SJSA1 (cell line): ENCODE measurements at regions not wholly inside any gene's neighbourhood (a gene's known extent, or its start where the extent isn't known, plus 50 kb on each side); places are given as distances from the start of the nearest gene placed in this dataset.

Experiments used
- DNase-seq, 2 experiments: peaks; one replicate each; pipeline ENCODE4 v3.0.0-alpha.2; 2015 to 2020; ENCODE audit warnings: low spot score in 2 of 2, low read depth in 1 of 2
- H3K27ac ChIP-seq: fragments of 250-450 bp; sonication (Bioruptor Pico); 2 replicates; pipeline ENCODE4 v1.5.1; 2020; ENCODE audit warnings: mild to moderate bottlenecking, moderate library complexity
- H3K27me3 ChIP-seq: fragments of 250-450 bp; sonication (Bioruptor Pico); replicated peaks from 2 replicates; pipeline ENCODE4 v1.5.1; 2020; ENCODE audit warnings: mild to moderate bottlenecking, moderate library complexity
- H3K36me3 ChIP-seq: fragments of 250-450 bp; sonication (Bioruptor Pico); 2 replicates; pipeline ENCODE4 v1.5.1; 2020; ENCODE audit warnings: mild to moderate bottlenecking
- H3K4me1 ChIP-seq: fragments of 250-450 bp; sonication (Bioruptor Pico); replicated peaks from 2 replicates; pipeline ENCODE4 v1.6.1; 2021; ENCODE audit warnings: mild to moderate bottlenecking
- H3K4me3 ChIP-seq: fragments of 250-450 bp; sonication (Bioruptor Pico); 2 replicates; pipeline ENCODE4 v1.5.1; 2020; ENCODE audit warnings: mild to moderate bottlenecking
- H3K9me3 ChIP-seq: fragments of 250-450 bp; sonication (Bioruptor Pico); replicated peaks from 2 replicates; pipeline ENCODE4 v1.5.1; 2020; ENCODE audit warnings: mild to moderate bottlenecking

DNA sequence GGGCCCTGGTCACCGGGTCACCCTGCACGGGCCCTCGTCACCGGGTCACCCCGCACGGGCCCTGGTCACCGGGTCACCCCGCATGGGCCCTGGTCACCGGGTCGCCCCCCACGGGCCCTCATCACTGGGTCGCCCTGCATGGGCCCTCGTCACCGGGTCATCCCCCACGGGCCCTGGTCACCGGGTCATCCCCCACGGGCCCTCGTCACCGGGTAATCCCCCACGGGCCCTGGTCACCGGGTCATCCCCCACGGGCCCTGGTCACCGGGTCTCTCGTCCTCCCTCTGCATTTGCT lies 77.6 kb downstream of the RIPK4 start:
- Histone ChIP-seq H3K4me1 (peaks cover 11% of the 10 kb centered on the region), H3K27me3 (peaks cover 7% of the 10 kb centered on the region), H3K9me3 (no peaks in the 10 kb centered on the region), H3K27ac (no peak overlapping the region), H3K36me3 (no peaks in the 10 kb centered on the region), H3K4me3 (no peak overlapping the region)
- no peak for DNase-seq

DNA sequence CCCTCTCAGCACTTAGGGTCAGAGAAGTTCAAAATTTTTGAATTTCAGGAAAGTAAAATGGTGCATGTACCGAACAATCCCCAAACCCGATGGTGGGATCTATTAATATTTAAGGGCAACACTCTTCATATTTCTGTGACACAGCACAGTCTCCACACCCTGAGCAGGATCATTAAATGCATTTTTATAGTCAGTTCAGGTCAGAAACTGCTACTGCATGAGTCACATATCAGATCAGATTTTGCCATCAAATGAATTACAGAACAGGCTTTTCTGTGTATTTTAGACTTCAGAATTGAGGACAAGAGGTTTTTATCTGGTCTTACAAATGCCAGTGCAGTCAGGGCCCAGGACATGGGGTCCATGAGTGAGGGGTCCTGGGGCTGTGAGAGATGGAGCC lies 79.2 kb downstream of the RIPK4 start:
- Histone ChIP-seq H3K9me3 (no peaks in the 10 kb centered on the region), H3K4me1 (peaks cover 16% of the 10 kb centered on the region), H3K4me3 (no peak overlapping the region), H3K27ac (no peak overlapping the region), H3K27me3 (peaks cover 7% of the 10 kb centered on the region), H3K36me3 (no peaks in the 10 kb centered on the region)
- DNase-seq: no peak

DNA sequence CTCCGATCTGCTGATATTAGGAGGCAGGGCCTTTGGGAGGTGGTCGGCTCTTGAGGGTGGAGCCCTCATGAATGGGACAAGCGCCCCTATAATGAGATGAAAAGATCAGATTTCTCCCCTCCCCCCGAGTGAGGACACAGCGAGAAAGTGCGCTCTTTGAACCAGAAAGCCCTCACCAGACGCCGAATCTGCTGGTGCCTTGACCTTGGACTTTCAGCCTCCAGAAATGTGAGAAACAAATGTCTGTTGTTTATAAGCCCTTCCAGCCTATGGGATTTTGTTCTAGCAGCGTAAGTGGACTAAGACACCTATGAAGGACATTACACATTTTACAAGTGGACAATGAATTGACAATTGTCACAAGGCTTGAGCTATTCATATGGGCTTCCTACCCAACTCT lies 80.2 kb downstream of the RIPK4 start:
- no peak overlapping the region for H3K27ac ChIP-seq
- no peaks in the 10 kb centered on the region for H3K36me3 ChIP-seq
- DNase-seq: no peak
- no peaks in the 10 kb centered on the region for H3K9me3 ChIP-seq
- H3K27me3 ChIP-seq: peaks cover 7% of the 10 kb centered on the region
- no peak overlapping the region for H3K4me3 ChIP-seq
- peaks cover 16% of the 10 kb centered on the region for H3K4me1 ChIP-seq

DNA sequence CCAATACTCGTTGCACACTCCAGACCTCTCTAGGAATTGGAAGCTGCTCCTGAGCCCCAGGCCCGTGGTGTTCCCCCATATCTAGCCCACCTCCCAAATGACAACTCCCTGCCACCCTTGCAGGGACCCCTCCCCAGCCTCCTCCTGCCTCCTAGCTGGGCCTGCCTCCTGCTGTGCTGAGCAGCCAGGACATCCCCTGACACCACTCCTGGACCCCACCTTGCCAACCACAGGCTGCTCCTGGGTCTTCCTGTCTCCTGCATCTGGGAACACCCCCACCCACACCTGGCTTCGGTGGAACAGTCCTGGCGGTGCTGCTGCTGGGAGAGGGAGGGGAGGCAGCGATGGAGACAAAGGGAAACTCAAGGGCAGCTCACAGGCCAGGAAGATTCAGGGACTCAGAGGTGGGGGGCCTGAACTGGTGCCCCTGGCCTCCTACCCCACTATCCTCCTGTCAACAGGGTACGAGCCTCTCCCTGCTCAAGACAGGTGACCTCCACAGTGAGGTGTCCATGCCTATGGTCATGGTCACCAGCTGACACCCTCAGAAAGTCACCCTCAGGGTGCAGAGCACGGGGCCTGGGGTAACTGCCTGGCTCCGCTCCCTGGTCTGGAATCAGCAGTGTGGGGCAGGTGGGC lies 81.2 kb downstream of the RIPK4 start:
- DNase-seq: no peak

GRCh38 chr21:41684381-41685245 lies 82.2 kb downstream of the RIPK4 start:
- Histone ChIP-seq H3K4me1 (peaks cover 30% of the 10 kb centered on the region), H3K4me3 (peak overlapping the region; percentile 9; the same call in 1 of the 2 replicates), H3K9me3 (no peaks in the 10 kb centered on the region), H3K27me3 (no peaks in the 10 kb centered on the region), H3K27ac (peak overlapping the region; percentile 79), H3K36me3 (no peaks in the 10 kb centered on the region)
- DNase-seq: peak; percentile 79 to 80

More for the DNA sequence above, 81.2 kb downstream of the RIPK4 start:
- Histone ChIP-seq H3K9me3 (no peaks in the 10 kb centered on the region), H3K4me1 (peaks cover 19% of the 10 kb centered on the region), H3K27ac (no peak overlapping the region), H3K4me3 (no peak overlapping the region), H3K27me3 (peaks cover 4% of the 10 kb centered on the region; the same call in 1 of the 2 replicates), H3K36me3 (no peaks in the 10 kb centered on the region)

- no peak overlapping the region for H3K27ac ChIP-seq
- no peaks in the 10 kb centered on the region for H3K36me3 ChIP-seq
- no peak for DNase-seq
- peaks cover 36% of the 10 kb centered on the region for H3K4me1 ChIP-seq
- H3K27me3 ChIP-seq: no peaks in the 10 kb centered on the region
- no peaks in the 10 kb centered on the region for H3K9me3 ChIP-seq
- H3K4me3 ChIP-seq: no peak overlapping the region
These were observed 83.0 kb downstream of the RIPK4 start for GRCh38 chr21:41683815-41684214.

- Histone ChIP-seq H3K4me3 (no peak overlapping the region), H3K27ac (no peak overlapping the region), H3K36me3 (no peaks in the 10 kb centered on the region), H3K4me1 (peaks cover 47% of the 10 kb centered on the region), H3K9me3 (no peaks in the 10 kb centered on the region), H3K27me3 (no peaks in the 10 kb centered on the region)
- no peak for DNase-seq
These were observed 84.1 kb downstream of the RIPK4 start for GRCh38 chr21:41682719-41683179.

GRCh38 chr21:41681939-41682718 lies 84.7 kb downstream of the RIPK4 start:
- H3K27me3 ChIP-seq: no peaks in the 10 kb centered on the region
- no peak for DNase-seq
- H3K27ac ChIP-seq: no peak overlapping the region
- no peaks in the 10 kb centered on the region for H3K36me3 ChIP-seq
- no peak overlapping the region for H3K4me3 ChIP-seq
- H3K9me3 ChIP-seq: no peaks in the 10 kb centered on the region
- H3K4me1 ChIP-seq: peaks cover 53% of the 10 kb centered on the region

GRCh38 chr21:41681348-41681801 lies 85.5 kb downstream of the RIPK4 start:
- no peaks in the 10 kb centered on the region for H3K9me3 ChIP-seq
- DNase-seq: no peak
- H3K4me1 ChIP-seq: peaks cover 61% of the 10 kb centered on the region
- no peaks in the 10 kb centered on the region for H3K27me3 ChIP-seq
- H3K4me3 ChIP-seq: no peak overlapping the region
- no peaks in the 10 kb centered on the region for H3K36me3 ChIP-seq
- H3K27ac ChIP-seq: no peak overlapping the region

- Histone ChIP-seq H3K4me1 (peaks cover 67% of the 10 kb centered on the region), H3K27ac (no peak overlapping the region), H3K27me3 (no peaks in the 10 kb centered on the region), H3K4me3 (no peak overlapping the region), H3K9me3 (no peaks in the 10 kb centered on the region), H3K36me3 (no peaks in the 10 kb centered on the region)
- DNase-seq: peak in 1 of 2 experiments; percentile 45
These were observed 86.2 kb downstream of the RIPK4 start for GRCh38 chr21:41680444-41681347.

DNA sequence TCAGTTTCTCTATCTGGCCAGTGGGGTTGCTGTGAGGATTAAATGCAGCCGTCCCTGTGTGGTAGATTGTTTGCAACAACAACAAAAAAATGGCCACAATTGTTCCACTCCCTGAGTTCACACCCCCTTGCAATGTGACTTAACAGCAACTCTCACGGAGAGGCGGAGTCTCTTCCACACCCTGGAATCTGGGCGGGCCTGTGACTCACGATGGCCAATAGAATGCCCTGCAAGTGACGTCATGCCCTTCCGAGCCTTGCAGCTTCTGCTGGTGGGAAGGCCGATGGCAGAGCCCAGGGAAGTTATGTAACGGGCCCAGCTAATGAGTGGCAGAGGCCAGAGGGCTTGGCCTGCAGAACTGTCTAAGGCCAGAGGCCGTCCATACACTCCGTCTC lies 87.9 kb downstream of the RIPK4 start:
- peak overlapping the region; percentile 86 for H3K27ac ChIP-seq
- H3K36me3 ChIP-seq: no peaks in the 10 kb centered on the region
- H3K4me1 ChIP-seq: peaks cover 61% of the 10 kb centered on the region

DNA sequence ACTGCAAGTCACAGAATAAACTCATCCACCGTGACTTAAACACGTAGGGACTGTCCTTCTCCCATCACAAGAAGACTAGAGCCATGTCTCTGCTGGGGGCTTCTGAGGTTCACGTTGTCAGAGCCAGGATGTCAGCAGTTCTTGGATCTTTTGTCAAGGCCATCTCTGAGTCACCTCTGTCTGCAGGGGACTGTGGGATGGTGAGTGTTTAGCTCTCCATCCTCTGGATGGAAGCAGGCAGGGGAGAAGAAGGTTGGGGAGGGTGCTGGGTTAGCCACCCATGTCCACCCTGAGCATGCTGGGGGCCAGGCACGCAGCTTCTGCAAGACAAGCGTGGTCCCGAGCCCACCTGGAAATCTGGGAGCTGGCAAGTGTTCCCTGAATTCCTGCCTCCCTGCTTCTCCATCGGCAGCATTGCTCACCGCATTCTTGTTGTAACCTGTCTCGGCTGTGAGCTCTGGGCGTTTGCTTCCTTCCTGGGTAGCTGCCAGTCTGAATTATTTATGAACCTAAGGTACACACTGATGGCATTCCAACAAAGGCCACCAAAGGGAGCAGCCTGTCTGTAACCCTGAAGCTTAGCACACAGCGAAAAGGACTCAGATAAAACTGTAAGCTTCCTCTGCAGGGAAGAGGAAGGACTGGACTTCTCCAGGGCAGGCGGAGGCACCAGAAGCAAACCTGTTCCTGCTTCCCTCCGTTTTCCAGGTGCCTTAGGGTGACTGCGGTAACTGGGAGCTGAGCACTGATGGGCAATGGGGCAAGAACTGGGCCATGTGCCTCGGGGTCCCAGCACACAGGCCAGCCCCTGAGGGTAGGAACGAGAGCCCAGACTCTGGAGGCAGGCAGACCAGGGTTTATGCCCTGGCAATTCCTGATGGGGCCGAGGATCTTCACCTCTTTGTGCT lies 88.6 kb downstream of the RIPK4 start:
- DNase-seq: peak; percentile 64 to 82
- no peaks in the 10 kb centered on the region for H3K9me3 ChIP-seq
- peak overlapping the region; percentile 86 for H3K27ac ChIP-seq

More for the DNA sequence above, 87.9 kb downstream of the RIPK4 start:
- Histone ChIP-seq H3K4me3 (no peak overlapping the region), H3K9me3 (no peaks in the 10 kb centered on the region), H3K27me3 (no peaks in the 10 kb centered on the region)
- peak; percentile 96 to 99 for DNase-seq

More for the DNA sequence above, 88.6 kb downstream of the RIPK4 start:
- Histone ChIP-seq H3K4me1 (peaks cover 65% of the 10 kb centered on the region), H3K4me3 (no peak overlapping the region), H3K27me3 (no peaks in the 10 kb centered on the region), H3K36me3 (no peaks in the 10 kb centered on the region)
